HG03196 (cell line): ENCODE measurements at regions not wholly inside any gene's neighbourhood (a gene's known extent, or its start where the extent isn't known, plus 50 kb on each side); places are given as distances from the start of the nearest gene placed in this dataset.
"Not testable (repeated sequence)": the region's sequence is repeated elsewhere in the genome, so short reads cannot be mapped to it uniquely, and the experiment has no call there.

Experiments used
- ATAC-seq: cut with Tn5 transposase; IDR thresholded peaks from one replicate; pipeline ENCODE4 v1.9.1; 2021; ENCODE audit not compliant: unreplicated experiment

DNA sequence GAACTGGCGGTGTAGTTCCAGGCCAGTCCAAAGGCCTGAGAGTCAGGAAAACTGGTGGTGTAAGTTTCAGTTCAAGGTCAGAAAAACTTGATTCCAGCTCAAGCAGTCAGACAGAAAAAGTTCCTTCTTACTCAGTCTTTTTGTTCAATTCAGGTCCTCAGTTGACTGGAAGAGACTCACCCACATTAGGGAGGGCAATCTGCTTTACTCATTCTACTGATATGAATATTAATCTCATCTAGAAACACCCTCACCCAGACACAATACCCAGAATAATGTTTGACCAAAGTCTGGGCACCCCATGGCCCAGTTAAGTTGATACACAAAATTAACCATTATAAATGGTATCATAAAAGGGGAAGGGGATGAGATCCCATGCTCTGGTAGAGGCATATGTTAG lies 50.1 kb upstream of the LTA4H start:
- ATAC-seq = no peak

DNA sequence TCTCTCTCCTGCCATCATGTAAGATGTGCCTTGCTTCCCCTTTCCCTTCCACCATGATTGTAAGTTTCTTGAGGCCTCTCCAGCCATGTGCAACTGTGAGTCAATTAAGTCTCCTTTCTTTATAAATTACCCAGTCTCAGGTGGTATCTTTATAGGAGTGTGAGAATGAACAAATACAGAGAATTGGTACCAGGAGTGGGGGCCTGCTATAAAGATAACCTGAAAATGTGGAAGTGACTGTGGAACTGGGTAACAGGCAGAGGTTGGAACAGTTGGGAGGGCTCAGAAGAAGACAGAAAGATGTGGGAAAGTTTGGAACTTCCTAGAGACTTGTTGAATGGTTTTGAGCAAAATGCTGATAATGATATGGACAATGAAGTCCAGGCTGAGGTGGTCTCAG lies 50.8 kb upstream of the LTA4H start:
- ATAC-seq = not testable (repeated sequence)

DNA sequence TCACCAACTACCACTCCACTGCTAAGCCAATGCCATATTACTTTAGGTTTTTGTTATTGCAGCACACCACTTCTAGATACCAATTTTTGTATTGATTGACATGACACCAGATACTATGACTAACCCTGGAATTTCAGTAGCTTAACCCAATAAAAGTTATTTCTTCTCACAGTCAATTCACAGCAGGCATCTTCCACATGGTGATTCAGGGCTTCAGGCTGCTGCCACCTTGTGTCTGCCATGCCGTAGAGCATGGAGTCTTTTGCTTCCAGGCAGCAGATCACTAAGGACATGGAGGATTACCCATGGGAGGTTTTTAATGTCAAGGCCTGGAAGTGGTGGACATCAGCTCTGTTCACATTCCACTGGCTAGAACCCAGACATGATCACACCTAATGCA lies 56.4 kb upstream of the LTA4H start:
- ATAC-seq = no peak

DNA sequence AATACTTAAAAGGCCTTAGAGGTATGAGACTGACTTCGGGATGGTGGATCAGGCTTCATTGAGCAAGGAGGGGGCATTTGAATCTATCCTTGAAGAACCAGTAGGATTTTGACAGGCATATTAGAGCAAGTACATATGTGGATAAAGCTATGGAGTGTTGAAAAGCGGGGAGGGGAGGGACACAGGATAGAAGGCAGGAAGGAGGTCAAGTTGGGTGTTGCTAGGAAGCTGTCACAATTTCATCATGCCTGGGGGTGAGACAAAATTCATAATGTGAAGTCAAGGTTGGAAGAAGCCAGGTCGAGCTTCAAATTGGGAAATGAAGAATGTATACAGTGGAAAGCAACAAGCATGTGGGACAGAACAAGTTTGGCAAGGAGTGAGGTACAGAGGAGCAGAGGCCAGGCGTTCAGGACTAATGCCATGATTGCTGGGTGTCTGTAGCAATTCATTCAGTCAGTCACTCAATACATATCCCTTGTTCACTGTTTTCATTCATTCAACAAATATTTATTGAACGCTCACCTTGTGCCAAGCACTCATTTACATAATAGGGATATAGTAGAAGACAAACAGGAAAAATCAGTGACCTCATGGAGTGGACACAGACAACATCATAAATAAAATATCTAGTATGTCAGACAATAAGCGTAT lies 58.3 kb upstream of the LTA4H start:
- no peak for ATAC-seq

DNA sequence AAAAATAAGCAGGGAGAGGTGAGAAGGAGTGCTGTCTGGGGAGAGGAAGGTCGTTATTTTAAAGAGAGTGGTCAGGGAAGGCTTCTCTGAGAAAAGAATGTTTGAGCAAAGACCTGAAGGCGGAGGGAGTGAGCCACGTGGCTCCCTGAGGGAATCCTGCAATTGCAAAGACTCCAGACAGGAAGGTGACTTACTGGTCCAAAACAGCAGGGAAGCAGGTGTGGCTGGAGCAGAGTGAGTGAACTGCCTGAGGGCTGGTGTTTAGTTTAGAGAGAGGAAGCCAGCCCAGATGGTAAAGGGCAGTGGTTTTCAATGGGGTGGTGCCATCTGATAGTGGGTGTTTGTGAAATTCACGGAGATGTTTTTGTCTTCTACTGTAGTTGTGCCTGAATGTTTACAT lies 58.8 kb upstream of the LTA4H start:
- ATAC-seq = no peak

DNA sequence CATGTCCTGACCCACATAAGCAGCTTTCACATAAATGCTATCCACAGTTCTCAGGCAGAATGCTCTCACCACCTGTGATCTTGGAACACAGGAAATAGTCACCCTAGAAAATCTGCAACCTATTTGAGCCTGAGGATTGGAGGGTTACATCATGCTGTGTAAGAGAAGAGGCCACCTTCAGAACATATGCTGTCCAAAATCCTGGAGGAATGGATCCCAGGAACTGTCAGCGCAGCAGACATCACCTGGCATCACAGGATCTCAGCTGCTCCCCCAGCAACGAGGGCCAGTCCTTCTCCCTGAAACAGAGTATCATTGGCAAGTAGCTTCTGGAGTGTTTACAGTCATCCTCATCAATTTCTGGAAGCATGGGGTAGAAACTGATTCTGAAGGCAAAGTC lies 63.2 kb upstream of the LTA4H start:
- no peak for ATAC-seq

DNA sequence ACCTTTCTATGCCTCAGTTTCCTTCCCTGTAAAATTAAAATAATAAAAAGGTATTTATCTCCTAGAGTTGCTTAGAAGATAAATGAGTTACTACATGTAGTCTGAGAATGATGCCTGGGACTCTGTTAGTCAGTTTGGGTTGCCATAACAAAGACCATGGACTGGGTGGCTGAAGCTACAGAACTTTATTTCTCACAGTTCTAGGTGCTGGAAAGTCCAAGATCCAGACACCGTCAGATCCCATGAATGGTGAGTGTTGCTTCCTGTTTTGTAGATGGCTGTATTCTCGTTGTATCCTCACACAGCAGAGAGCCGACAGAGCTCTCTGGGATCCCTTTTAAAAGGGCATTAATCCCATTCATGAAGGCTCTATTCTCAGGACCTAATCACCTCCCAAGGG lies 64.0 kb upstream of the LTA4H start:
- ATAC-seq = no peak

DNA sequence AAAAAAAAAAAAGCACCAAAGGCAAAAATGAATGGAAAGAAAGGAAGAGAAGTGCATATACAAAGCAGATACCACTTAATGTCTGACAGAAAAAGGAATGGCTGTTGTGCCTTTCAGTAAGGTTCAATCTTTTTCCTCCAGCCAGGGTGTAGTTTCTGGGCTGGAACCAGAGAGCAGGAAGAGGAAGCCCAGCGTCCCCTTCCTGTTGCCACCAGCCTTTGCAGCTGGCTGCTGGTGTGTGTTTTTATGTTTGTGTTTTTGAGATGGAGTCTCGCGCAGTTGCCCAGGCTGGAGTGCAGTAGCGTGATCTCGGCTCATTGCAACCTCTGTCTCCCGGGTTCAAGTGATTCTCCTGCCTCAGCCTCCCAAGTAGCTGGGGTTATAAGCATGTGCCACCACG lies 64.6 kb upstream of the LTA4H start:
- no peak for ATAC-seq

DNA sequence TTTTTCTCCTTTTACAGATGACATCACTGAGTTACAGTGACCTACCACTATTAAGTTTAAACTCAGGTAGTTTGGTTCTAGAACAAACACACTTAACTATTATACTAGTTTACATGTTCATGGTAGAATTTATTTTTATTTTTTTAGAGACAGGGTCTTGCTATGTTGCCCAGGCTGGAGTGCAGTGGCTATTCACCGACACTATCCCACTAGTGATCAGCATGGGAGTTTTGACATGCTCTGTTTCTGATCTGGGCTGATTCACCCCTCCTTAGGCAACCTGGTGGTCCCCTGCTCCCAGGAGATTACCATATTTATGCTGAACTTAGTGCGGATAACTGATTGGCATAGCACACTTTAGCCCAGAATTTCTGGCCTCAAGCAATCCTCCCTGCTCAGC lies 66.4 kb upstream of the LTA4H start:
- ATAC-seq = no peak

DNA sequence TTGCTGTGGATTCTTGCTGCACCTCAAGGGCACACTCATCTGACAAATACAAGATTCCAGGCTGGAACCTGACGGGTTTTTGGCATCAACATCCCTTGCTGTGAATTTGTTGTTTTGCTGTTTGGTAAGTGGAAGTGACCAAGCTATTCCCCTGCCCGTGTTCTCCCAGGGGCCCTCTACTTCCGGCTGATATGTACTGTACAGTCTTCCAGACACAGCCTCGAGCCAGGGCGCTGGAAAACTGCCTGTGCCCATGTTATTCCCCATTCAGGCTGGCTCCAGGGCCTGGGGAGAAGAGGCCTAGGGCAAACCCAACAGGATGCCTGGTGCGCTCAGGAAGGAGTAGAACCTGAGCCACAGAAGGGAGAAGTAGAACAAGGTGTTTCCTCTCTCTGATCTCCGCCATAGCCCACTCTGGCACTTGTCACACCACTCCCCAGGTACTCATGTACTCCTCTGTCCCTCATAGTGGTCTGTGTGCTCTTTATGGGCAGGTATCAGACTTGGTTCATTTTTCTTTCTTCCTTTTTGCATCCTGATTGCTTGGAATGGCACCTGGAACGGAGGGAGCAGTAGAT lies 67.8 kb upstream of the LTA4H start:
- ATAC-seq = no peak

DNA sequence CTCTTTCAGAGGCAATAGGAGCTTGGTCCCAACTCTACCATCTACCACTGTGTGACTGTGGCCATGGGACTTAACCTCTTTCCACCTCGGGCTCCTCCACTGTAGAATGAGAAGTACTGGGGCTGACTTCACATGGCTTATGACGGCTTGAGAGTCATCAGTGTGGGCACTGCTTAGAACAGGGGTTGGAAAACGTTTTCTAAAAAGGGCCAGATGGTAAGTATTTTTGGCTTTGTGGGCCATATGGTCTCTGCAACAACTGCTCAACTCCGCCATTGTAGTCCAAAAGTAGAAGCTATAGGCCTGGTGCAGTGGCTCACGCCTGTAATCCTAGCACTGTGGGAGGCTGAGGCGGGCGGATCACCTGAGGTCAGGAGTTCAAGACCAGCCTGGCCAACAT lies 69.2 kb upstream of the LTA4H start:
- no peak for ATAC-seq

DNA sequence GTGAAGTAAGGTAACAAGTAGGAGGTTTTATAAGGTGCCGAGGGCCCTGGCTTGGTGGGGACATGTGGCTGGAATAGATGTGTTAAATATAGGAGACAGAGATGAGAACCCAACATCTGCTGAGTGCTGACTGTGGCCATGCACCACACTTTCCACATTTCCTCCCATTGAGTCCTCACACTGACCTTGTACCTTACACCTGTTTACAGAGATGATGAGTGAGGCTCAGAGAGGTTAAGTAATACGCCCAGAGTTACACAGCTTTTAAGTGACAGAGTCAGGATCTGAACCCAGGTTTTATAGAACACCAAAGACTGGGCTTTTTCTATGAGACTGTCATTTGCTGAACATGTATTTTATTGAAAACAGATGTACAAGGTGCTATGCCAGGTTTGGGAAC lies 70.8 kb upstream of the LTA4H start:
- no peak for ATAC-seq

DNA sequence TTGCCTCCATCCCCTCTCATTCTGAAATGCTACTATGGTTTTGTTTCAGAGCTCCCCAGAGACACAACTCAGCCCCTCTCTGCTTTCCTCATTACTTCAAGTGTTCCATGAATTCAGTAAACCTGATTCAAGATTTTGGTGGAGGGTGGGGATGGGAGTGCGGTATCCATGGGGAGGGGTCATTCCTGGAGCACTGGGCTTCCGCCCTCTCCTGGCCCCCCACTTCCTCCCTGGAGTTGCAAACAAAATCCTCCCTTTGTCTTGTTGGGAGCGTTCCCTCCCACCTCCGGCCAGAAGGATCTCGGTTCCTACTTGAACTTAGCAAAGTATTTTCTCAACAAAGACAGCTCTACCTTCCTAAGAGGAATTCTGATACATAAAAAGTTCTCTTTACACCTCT lies 71.8 kb upstream of the LTA4H start:
- ATAC-seq = no peak

DNA sequence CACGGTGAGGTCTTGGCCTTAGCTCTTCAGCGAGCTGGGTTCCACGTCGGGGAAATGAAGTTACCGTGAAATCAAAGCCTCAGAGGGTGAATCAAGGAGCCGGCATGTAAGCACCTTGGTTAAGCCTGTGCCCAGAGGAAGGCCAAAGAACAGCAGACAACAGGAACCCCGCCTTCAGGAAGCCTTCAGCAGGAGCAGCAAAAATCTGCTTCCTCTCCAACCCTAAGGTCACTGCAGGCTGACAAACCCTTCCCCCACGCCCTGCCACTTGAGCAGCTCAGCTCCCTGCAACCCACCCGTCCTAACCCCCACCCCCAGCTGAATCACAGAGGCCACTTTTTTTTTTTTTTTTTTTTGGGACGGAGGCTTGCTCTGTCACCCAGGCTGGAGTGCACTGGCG lies 72.9 kb upstream of the LTA4H start:
- ATAC-seq = no peak

DNA sequence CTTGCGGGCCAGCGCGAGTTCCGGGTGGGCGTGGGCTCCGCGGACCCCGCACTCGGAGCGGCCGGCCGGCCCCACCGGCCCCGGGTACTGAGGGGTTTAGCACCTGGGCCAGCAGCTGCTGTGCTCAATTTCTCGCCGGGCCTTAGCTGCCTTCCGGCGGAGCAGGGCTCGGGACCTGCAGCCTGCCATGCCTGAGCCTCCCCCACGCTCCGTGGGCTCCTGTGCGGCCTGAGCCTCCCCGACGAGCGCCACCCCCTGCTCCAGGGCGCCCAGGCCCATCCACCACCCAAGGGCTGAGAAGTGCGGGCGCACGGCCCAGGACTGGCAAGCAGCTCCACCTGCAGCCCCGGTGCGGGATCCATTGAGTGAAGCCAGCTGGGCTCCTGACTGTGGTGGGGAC lies 73.6 kb upstream of the LTA4H start:
- ATAC-seq = not testable (repeated sequence)

DNA sequence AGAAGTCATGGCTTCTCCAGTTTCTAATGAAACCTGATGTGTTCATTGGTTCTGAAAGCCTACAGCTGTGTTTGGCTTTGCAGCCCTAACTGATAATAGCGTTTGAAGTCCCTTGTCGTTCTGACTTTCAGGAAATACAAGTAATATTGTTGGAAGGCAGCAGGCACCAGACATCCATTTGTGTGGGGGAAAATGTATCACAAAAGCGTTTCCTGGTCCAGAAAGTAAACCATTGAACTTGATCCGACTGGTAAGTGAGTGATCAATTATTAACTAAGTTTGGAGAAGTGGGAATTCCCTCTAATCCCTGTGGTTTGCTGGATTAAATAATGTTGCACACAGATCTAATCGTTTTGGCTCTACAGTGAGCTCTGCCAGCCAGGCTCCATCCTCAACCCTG lies 77.3 kb upstream of the LTA4H start:
- ATAC-seq = no peak

DNA sequence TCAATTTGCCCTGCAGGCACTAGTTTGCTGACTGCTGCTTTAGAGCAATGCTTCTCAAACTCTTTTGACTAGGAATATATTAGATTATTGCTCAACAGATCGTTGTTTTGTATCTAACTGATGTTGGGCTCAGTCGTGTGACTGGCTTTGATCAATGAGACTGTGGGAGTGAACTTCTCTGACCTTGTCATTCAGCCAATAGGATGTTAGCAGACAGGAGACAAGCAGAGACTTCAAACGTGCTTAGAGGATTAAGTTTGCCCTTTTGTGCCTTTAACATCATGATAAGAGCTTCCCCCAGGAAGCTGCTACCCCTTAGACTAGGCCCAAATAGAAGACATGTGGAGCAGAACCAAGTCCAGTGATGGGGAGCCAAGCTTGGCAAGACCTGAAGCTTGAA lies 76.7 kb upstream of the ELK3 start:
- ATAC-seq = no peak

DNA sequence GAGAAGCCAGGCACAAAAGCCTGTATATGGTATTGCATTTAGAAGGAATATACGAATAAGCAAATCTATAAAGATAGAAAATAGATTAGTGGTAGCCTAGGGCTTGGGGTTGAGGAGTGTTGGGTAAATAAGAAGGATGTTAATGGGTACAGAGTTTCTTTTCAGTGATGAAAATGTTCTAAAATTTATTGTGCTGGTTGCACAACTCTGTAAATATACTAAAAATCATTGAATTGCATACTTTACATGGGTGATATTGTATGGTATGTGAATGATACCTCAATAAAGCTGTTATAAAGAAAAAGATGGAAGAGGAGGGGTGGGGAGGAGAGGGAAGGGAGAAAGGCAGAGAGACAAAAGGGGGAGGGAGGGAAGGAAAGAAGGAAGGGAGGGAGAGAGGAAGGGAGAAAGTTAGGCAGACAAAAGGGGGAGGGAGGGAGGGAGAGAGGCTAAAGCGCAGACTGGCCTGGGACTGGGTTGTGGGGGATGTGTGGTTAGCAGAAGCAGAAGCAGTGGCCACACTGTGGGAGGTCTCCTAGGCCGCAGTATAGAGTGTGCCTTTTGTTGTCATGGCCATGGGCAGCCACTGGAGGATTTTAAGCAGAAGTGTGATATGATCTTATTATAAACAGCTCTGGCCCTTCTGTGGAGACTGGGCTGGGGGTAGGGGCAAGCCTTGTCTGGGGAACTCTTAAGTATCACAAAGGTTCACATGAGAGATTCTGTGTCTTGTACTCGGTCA lies 73.6 kb upstream of the ELK3 start:
- ATAC-seq = peak; percentile 58

DNA sequence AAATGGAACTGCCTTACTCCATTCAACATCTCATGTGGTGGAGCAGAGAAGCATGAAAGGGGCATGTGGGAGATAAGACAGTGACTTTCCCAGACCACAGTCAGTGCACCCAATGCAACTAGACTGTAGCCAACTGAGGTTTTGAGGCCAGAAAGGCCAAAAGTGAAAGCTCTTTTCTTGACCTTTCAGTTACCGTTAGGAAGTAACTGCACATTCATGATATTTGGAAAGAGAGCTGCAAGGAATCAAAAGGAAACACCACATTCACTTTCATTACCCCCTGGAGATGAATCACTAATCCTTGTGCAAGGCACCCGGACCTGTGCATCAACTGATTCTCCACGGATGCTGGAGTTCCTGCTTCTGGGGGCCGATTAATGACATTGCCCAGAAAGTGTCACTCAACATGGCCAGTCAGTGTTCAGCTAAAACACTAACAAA lies 72.9 kb upstream of the ELK3 start:
- peak; percentile 46 for ATAC-seq

DNA sequence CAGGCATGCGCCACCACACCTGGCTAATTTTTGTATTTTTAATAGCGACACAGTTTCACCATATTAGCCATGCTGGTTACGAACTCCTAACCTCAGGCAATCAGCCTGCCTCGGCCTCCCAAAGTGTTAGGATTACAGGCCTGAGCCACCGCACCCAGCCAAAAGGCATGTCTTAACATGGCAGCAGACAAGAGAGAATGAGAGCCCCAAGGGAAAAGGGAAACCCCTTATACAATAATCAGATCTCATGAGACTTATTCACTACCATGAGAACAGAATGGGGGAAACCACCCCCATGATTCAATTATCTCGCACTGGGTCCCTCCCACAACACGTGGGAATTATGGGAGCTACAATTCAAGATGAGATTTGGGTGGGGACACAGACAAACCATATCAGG lies 65.9 kb upstream of the ELK3 start:
- ATAC-seq = not testable (repeated sequence)

DNA sequence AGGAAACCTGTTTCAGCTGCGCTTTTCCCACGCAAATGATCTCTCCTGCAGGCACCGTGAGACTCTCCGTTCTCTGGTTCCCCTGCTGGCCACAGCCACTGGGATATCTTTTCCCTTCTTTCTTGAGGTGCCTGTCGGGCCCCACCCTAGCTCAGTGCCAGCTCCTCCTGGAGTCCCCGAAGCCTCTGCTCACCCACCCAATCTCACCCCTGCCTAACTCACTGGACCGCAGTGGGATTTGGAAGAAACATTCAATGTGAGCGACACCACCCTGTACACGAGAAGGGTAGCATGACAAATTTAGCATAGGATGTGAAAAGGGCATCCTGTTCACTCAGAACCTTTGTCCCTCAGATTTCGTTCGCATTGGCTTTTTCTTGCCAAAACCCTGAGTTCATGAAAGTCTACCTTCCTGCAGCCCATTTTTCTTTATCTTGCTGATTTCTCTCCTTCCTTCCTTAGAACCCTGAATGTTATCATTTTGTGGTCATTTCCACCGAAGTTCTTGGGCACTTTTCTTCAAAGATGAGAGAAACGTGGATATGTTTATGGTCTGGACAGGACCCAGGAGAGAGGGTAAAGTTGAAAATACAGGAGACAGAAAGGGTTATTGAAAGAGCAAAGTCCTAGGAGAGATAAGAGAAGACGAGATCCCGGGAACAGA lies 63.6 kb upstream of the ELK3 start:
- no peak for ATAC-seq

DNA sequence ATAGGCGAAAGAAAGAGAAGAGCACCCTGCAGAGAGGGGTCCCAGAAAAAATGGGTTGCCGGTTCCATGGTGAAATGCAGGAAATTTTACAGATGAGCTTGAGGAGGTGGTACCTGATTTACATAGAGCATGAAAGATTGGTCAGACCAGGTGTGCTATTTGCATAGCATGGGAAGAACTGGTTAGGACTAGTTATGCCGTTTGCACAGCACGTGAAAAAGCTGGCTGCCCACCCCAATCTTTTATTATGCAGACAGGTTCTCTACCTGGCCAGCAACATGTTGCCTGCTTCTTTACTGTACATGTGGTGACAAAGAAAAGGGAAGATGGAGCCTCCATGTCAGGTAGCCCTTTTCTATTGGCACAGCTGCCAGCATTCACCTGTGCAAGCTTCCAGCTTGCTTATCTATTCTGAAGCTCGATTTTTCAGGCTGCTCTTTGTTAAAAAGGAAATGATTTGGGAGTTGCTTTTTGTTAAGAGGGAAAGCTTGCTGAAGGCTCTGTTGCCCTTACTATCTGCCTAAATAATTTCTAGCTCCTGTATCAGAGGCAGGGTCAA lies 62.9 kb upstream of the ELK3 start:
- no peak for ATAC-seq
